PC-9 (cell line): ENCODE measurements at regions not wholly inside any gene's neighbourhood (a gene's known extent, or its start where the extent isn't known, plus 50 kb on each side); places are given as distances from the start of the nearest gene placed in this dataset.
"Not testable (repeated sequence)": the region's sequence is repeated elsewhere in the genome, so short reads cannot be mapped to it uniquely, and the experiment has no call there.

Experiments used
- BruUV-seq: library from RNA; stranded (reverse); fragments of 400-500 nt; replicated peaks from 2 replicates; lab custom pipeline; 2021; lab: Mats Ljungman, UMichigan
- CTCF ChIA-PET: fragments of 300-600 bp; sonication (Branson Sonifier 250); formaldehyde crosslinking; loops from one replicate; lab custom pipeline; 2022; ENCODE audit warnings: antibody characterized with exemption; lab: Charles Lee
- POLR2A ChIA-PET: fragments of 300-600 bp; sonication (Branson Sonifier 250); formaldehyde crosslinking; loops from one replicate; lab custom pipeline; 2022; ENCODE audit warnings: antibody characterized with exemption; ENCODE audit not compliant: unreplicated experiment; lab: Charles Lee
- DNase-seq, 2 experiments: peaks; one replicate each; pipeline versions ENCODE4 v3.0.0 to v3.0.0-alpha.2; 2015 to 2022; ENCODE audit warnings: mixed read lengths in 1 of 2
- H2AFZ ChIP-seq: fragments of 200-600 bp; sonication (generic); 2 replicates; pipeline ENCODE4 v1.8.1; 2017; ENCODE audit warnings: antibody characterized with exemption
- H3F3A ChIP-seq: fragments of 200-600 bp; sonication (generic); 2 replicates; pipeline ENCODE4 v1.8.1; 2017; ENCODE audit warnings: antibody characterized with exemption, mild to moderate bottlenecking, low read depth; ENCODE audit not compliant: insufficient read depth
- H3K27ac ChIP-seq: fragments of 200-600 bp; sonication (generic); 2 replicates; pipeline ENCODE4 v1.6.1; 2016; ENCODE audit warnings: mixed run types
- H3K27me3 ChIP-seq: fragments of 200-600 bp; sonication (generic); 2 replicates; pipeline ENCODE4 v1.6.1; 2016; ENCODE audit warnings: low read depth, mixed run types; ENCODE audit not compliant: insufficient read depth
- H3K36me3 ChIP-seq: fragments of 200-600 bp; sonication (generic); 2 replicates; pipeline ENCODE4 v1.6.1; 2016; ENCODE audit warnings: low read depth, mixed run types
- H3K4me1 ChIP-seq: fragments of 200-600 bp; sonication (generic); replicated peaks from 2 replicates; pipeline ENCODE4 v1.6.1; 2016; ENCODE audit warnings: mixed run types; ENCODE audit not compliant: insufficient read depth
- H3K4me2 ChIP-seq: fragments of 200-600 bp; sonication (generic); 2 replicates; pipeline ENCODE4 v1.6.1; 2017; ENCODE audit warnings: mixed run types
- H3K4me3 ChIP-seq: fragments of 200-600 bp; sonication (generic); 2 replicates; pipeline ENCODE4 v1.6.1; 2016; ENCODE audit warnings: mixed run types
- H3K79me2 ChIP-seq: fragments of 200-600 bp; sonication (generic); 2 replicates; pipeline ENCODE4 v1.6.1; 2017; ENCODE audit warnings: low read depth, mixed run types
- H3K9me2 ChIP-seq: fragments of 200-600 bp; sonication (generic); 2 replicates; pipeline ENCODE4 v1.8.1; 2017; ENCODE audit warnings: mild to moderate bottlenecking; ENCODE audit not compliant: insufficient read depth
- H3K9me3 ChIP-seq: fragments of 200-600 bp; sonication (generic); 2 replicates; pipeline ENCODE4 v1.8.1; 2016; ENCODE audit warnings: low read depth; ENCODE audit not compliant: insufficient read depth
- H4K20me1 ChIP-seq: fragments of 200-600 bp; sonication (generic); 2 replicates; pipeline ENCODE4 v1.8.1; 2017; ENCODE audit not compliant: insufficient read depth
- EZH2 ChIP-seq: fragments of 200-600 bp; sonication (generic); IDR thresholded peaks from 2 replicates; pipeline ENCODE4 v1.8.0; 2017; ENCODE audit warnings: antibody characterized with exemption, low read depth
- intact Hi-C: fragments of 100-400 bp; cut with micrococcal nuclease; formaldehyde crosslinking; loops from one replicate; pipeline ENCODE4 v1.10.0; 2022; ENCODE audit not compliant: unreplicated experiment
- TF ChIP-seq, protein P1 (sequence below): fragments of 200-600 bp; sonication (generic); conservative IDR thresholded peaks from 2 replicates; pipeline ENCODE4 v1.6.1; 2017; ENCODE audit warnings: mixed run types, antibody characterized with exemption, mild to moderate bottlenecking, moderate library complexity

DNA sequence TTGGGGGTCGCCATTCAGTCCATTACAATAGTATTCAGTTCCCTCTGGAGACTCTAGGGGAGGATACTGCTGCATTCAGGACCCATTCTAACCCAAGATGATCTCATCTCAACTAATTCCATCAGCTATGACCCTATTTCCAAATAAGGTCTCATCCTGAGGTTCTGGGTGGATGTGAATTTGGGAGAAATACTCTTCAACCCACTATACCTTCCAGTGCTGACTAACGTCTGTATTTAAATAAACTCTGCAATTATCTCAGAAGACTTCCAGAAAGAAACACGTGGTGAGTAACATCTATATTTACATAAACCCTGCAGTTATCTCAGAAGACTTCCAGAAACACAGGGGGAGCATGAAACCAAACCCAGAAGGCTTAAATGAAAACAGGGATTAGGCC is 1300.7 kb downstream of the PCDH9 start:
- intact Hi-C loops: no loop called here
- Histone ChIP-seq H3K36me3 (no peaks in the 10 kb centered on the region), H3K4me1 (no peaks in the 10 kb centered on the region), H3K4me3 (no peak overlapping the region), H4K20me1 (no peaks in the 10 kb centered on the region), H3K9me3 (no peaks in the 10 kb centered on the region; the same call in 1 of the 2 replicates), H3K9me2 (no peaks in the 10 kb centered on the region), H3K4me2 (no peak overlapping the region), H2AFZ (no peak overlapping the region), H3F3A (no peaks in the 10 kb centered on the region), H3K27ac (no peak overlapping the region), H3K79me2 (no peaks in the 10 kb centered on the region), H3K27me3 (no peaks in the 10 kb centered on the region)
- ChIA-PET CTCF (no interaction called here), POLR2A (no interaction called here)
- no peak for TF ChIP-seq EZH2
- BruUV-seq: no TSS peak
- no peak for DNase-seq

DNA sequence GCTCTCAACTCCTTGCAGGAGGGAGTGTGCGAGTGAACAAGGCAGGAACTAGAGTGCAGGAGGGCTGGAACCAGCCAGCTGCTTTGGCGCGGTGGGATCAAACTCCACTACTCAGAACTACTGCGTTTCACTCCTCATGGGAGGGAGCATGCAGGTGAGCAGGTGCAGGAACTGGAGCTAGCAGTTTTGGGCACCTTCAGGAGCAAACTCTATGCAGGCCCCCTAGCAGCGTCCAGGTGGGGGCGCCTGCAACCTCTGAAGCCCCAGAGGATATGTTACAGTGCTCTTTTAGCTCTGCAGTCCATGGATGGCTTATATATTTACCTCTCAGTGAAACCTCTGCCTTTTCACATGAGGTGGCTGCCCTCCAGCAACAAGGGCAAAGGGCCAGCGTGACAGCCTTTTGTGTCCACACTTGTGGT is 1303.4 kb downstream of the PCDH9 start:
- Histone ChIP-seq H3K79me2 (no peaks in the 10 kb centered on the region), H3K4me3 (no peak overlapping the region), H3K27me3 (no peaks in the 10 kb centered on the region), H3K9me3 (no peaks in the 10 kb centered on the region; the same call in 1 of the 2 replicates), H3K36me3 (no peaks in the 10 kb centered on the region), H3F3A (no peaks in the 10 kb centered on the region), H3K4me2 (no peak overlapping the region), H3K27ac (no peak overlapping the region), H3K4me1 (no peaks in the 10 kb centered on the region), H3K9me2 (no peaks in the 10 kb centered on the region; the same call in 1 of the 2 replicates), H2AFZ (no peak overlapping the region), H4K20me1 (no peaks in the 10 kb centered on the region)
- DNase-seq: no peak
- ChIA-PET CTCF (interaction anchor here (0.6 kb wide), 1 partner anchor 297 kb away, joined by 3 read pairs; no protein-coding TSS in a partner anchor), POLR2A (no interaction called here)
- BruUV-seq: no TSS peak
- TF ChIP-seq, protein P1, sequence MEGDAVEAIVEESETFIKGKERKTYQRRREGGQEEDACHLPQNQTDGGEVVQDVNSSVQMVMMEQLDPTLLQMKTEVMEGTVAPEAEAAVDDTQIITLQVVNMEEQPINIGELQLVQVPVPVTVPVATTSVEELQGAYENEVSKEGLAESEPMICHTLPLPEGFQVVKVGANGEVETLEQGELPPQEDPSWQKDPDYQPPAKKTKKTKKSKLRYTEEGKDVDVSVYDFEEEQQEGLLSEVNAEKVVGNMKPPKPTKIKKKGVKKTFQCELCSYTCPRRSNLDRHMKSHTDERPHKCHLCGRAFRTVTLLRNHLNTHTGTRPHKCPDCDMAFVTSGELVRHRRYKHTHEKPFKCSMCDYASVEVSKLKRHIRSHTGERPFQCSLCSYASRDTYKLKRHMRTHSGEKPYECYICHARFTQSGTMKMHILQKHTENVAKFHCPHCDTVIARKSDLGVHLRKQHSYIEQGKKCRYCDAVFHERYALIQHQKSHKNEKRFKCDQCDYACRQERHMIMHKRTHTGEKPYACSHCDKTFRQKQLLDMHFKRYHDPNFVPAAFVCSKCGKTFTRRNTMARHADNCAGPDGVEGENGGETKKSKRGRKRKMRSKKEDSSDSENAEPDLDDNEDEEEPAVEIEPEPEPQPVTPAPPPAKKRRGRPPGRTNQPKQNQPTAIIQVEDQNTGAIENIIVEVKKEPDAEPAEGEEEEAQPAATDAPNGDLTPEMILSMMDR: no peak
- TF ChIP-seq EZH2: no peak
- intact Hi-C loops: no loop called here

DNA sequence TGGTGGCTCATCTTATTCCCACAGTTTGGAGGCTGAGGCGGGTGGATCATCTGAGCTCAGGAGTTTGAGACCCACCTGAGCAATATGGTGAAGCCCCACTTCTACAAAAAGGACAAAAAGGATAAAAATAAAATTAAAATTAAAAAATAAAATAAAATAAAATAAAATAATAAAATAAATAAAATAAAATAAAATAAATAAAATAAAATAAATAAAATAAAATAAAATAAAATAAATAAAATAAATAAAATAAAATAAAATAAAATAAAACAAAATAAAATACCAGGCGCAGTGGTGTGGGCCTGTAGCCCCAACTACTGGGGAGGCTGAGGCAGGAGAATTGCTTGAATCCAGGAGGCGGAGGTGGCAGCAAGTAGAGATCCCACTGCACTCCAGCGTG is 1307.3 kb downstream of the PCDH9 start:
- BruUV-seq, intact Hi-C loops, H2AFZ ChIP-seq, H3K79me2 ChIP-seq, H3K36me3 ChIP-seq, H3K9me3 ChIP-seq, DNase-seq, H3F3A ChIP-seq, H3K4me1 ChIP-seq, H3K9me2 ChIP-seq, H3K27ac ChIP-seq, H4K20me1 ChIP-seq, H3K4me2 ChIP-seq, POLR2A ChIA-PET, H3K4me3 ChIP-seq, CTCF ChIA-PET, H3K27me3 ChIP-seq: not testable (repeated sequence)

DNA sequence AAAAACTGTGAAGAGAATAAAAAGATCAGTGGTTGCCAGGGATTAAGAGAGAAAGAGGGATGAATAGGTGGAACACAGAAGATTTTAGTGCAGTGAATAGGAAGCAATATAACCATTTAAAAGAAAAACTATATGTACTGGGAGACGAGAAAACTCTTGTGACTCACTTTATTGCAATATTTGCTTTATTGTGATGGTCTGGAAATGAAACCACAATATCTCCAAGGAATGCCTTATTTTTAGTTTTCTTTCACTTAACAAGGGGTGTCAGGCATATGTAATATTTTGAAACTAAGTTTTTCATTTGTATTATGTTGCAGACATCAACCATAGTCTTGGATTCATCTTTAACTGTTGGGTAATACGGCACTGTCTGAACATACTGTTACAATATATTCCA is 1308.2 kb downstream of the PCDH9 start:
- H3K9me3 ChIP-seq: no peaks in the 10 kb centered on the region; the same call in 1 of the 2 replicates
- H3K79me2 ChIP-seq: no peaks in the 10 kb centered on the region
- H3K27ac ChIP-seq: no peak overlapping the region
- H3K27me3 ChIP-seq: no peaks in the 10 kb centered on the region
- CTCF ChIA-PET: no interaction called here
- no peaks in the 10 kb centered on the region; the same call in 1 of the 2 replicates for H3K9me2 ChIP-seq
- POLR2A ChIA-PET: no interaction called here
- intact Hi-C loops: no loop called here
- BruUV-seq: no TSS peak
- H3F3A ChIP-seq: no peaks in the 10 kb centered on the region
- H3K4me3 ChIP-seq: no peak overlapping the region
- no peaks in the 10 kb centered on the region for H4K20me1 ChIP-seq
- no peak overlapping the region for H3K4me2 ChIP-seq
- no peak overlapping the region for H2AFZ ChIP-seq
- DNase-seq: no peak
- TF ChIP-seq, protein P1: no peak
- no peak for TF ChIP-seq EZH2
- H3K36me3 ChIP-seq: no peaks in the 10 kb centered on the region
- no peaks in the 10 kb centered on the region for H3K4me1 ChIP-seq
